Esophagus (tissue), 2 donors: ENCODE measurements at regions not wholly inside any gene's neighbourhood (a gene's known extent, or its start where the extent isn't known, plus 50 kb on each side); places are given as distances from the start of the nearest gene placed in this dataset.

Experiments used
- H3K27ac ChIP-seq, 2 donors: one replicate each; pipeline ENCODE4 v1.5.1; 2013; ENCODE audit warnings: low read depth in 2 of 2, mild to moderate bottlenecking in 2 of 2, inconsistent platforms in 1 of 2, low read length in 1 of 2, moderate library complexity in 1 of 2
- H3K27me3 ChIP-seq, 2 donors: one replicate each; pipeline ENCODE4 v1.6.1; 2013; ENCODE audit warnings: low read length in 2 of 2, control low read depth in 1 of 2, mild to moderate bottlenecking in 1 of 2; ENCODE audit not compliant: insufficient read depth in 2 of 2, control insufficient read depth in 1 of 2
- H3K36me3 ChIP-seq, 2 donors: one replicate each; pipeline ENCODE4 v1.6.1; 2013; ENCODE audit warnings: low read length in 1 of 2; ENCODE audit not compliant: control insufficient read depth in 2 of 2, insufficient read depth in 2 of 2
- H3K4me1 ChIP-seq, 2 donors: one replicate each; pipeline ENCODE4 v1.6.1; 2013; ENCODE audit warnings: low read length in 1 of 2; ENCODE audit not compliant: control insufficient read depth in 2 of 2, insufficient read depth in 2 of 2
- H3K4me3 ChIP-seq, 2 donors: one replicate each; pipeline ENCODE4 v1.5.1; 2013; ENCODE audit warnings: low read length in 2 of 2, mild to moderate bottlenecking in 2 of 2, low read depth in 1 of 2, moderate library complexity in 1 of 2
- H3K9me3 ChIP-seq, 2 donors: one replicate each; pipeline ENCODE4 v1.6.1; 2013; ENCODE audit warnings: mild to moderate bottlenecking in 2 of 2, low read depth in 1 of 2, low read length in 1 of 2, moderate library complexity in 1 of 2; ENCODE audit not compliant: control insufficient read depth in 2 of 2, insufficient read depth in 1 of 2
- WGBS, 2 donors: extraction: QIAGEN DNeasy Blood & Tissue Kit; methylation state at CpG; one replicate each; pipeline ENCODE4 v1.1.7; 2013; 5-methylcytosine and 5-hydroxymethylcytosine counted together
- donor health status: healthy with polysubstance abuse.
- donor health status: Bipolar disorder and iron deficiency.

DNA sequence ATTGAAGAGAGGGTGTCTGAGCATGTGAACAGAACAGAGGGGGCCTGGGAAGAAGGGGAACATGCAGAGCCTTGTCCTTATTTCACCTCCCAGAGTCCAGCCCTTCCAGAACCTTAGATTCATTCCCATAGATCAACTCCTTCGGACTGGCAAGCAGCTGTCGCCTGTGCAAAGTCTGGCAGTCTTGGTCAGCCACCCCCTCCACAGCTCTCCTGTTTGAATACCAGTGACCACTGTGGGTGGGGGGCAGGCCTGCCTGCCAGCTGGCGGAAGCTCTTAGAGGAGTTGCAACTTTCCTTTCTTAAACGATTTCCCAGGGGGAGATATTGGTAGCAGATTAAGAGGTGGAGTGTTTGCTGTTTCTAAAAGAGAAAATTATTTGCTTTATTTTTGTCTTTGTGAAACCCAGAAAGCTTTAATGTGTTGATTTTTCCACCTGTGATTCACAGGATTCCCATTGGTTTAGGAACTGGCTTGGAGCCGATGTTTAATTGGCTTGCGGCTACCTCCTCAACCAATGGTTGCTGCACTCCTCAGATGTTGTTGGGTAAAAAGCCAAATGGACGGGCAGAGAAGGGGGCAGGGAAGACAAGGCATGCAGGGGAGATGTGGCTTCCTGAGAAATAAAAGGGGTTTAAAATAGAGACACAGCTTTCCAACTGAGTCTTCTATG, 62.2 kb upstream of the PRPS1 start:
- Histone ChIP-seq H3K27ac (no peak overlapping the region), H3K4me3 (no peak overlapping the region), H3K27me3 (peaks cover 0 to 4% of the 10 kb centered on the region in 2 donors), H3K36me3 (no peaks in the 10 kb centered on the region), H3K9me3 (no peaks in the 10 kb centered on the region), H3K4me1 (no peaks in the 10 kb centered on the region)
- 48 to 56% methylated on average over 7 of the region's 7 CpGs for WGBS, 2 donors

DNA sequence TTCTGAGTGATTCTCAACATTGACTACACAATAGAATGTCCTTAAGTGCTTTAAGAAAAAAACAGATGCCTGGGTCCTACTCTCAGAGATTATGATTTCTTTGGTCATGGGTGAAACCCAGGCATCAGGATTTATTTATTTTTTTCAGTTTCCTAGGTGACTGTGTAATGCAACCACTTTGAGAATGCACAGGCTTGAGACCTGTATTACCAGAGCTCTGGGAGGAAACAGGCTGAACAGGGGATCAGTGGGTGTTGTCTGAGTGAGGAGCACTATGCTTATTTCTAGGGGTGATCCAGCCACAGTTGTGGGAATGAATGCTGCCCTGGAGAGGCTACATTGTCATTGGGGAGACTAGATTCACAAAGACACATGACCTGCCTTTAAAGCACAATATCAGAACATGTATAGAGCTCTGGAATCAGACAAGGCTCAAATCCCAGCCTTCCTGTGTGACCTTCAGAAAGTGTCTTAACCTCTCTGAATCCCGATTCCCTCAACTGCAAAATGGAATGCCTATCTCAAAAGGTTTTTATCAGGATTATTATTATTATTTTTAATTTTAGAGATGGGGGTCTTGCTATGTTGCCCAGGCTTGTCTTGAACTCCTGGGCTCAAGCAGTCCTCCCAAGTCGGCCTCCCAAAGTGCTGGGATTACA, 61.6 kb upstream of the PRPS1 start:
- Histone ChIP-seq H3K27ac (no peak overlapping the region), H3K27me3 (peaks cover 0 to 4% of the 10 kb centered on the region in 2 donors)
- WGBS, 2 donors = 68 to 84% methylated on average over 2 of the region's 2 CpGs

DNA sequence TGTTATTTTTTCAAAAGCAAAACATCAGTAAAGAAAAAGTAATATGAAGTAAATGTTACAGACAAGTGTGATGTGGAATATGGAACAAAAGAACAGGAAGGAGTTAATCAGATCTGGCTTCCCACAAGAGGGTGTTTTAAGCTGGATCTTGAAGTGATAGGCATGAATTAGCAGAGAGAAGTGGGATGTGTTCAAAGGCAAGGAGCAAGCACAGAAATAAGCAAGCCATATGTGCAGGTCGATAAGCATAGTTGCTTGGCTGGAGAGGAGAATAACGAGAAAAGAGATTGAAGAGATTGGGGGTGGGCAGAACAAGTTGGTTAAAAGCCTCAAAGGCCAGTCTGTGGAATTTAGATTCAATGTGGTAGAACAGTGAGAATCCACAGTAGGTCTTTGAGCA, 60.9 kb upstream of the PRPS1 start:
- Histone ChIP-seq H3K4me3 (no peak overlapping the region), H3K36me3 (no peaks in the 10 kb centered on the region), H3K27me3 (no peaks in the 10 kb centered on the region), H3K27ac (no peak overlapping the region), H3K9me3 (no peaks in the 10 kb centered on the region), H3K4me1 (peaks cover 0 to 4% of the 10 kb centered on the region in 2 donors)
- 52 to 58% methylated on average over 2 of the region's 2 CpGs for WGBS, 2 donors

More for the DNA sequence above, 61.6 kb upstream of the PRPS1 start:
- peaks cover 0 to 4% of the 10 kb centered on the region in 2 donors for H3K4me1 ChIP-seq
- no peaks in the 10 kb centered on the region for H3K9me3 ChIP-seq
- no peak overlapping the region for H3K4me3 ChIP-seq
- no peaks in the 10 kb centered on the region for H3K36me3 ChIP-seq

DNA sequence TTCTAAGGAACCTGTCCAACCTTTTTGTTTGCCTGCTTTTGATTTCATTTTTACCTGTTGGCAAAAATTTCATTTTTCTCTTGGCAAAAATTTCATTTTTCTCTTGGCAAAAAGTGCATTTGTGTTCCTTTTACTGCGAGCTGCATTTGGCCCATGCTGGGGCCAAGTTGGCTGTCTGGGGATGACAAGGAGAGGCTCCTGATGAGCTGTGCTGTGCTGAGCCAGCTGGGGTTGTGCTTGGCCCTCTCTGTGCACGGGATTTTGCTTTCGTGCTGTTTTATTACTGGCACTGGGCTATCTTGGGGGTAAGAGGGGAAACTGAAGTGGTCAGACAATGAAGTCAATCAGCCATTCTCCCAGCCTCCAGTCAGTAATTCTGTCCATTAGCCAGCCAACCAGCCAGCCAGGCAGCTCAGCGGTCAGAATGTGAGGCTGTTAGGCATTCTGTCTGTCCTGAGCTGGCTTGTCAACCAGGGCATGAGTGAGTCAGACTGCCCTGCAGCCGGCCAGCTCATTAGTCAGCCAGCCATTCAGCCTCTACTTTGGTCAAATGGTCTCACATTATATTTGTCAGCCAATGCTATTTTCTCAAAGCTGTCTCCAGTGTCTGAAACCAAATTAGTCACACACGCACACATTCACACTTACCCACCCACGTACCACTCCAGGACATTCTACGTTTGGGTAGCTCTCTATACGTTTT, 56.9 kb upstream of the PRPS1 start:
- 43 to 65% methylated on average over 9 of the region's 9 CpGs for WGBS, 2 donors
- Histone ChIP-seq H3K9me3 (no peaks in the 10 kb centered on the region), H3K36me3 (no peaks in the 10 kb centered on the region), H3K27ac (no peak overlapping the region), H3K4me1 (peaks cover 0 to 4% of the 10 kb centered on the region in 2 donors), H3K4me3 (no peak overlapping the region), H3K27me3 (no peaks in the 10 kb centered on the region)

DNA sequence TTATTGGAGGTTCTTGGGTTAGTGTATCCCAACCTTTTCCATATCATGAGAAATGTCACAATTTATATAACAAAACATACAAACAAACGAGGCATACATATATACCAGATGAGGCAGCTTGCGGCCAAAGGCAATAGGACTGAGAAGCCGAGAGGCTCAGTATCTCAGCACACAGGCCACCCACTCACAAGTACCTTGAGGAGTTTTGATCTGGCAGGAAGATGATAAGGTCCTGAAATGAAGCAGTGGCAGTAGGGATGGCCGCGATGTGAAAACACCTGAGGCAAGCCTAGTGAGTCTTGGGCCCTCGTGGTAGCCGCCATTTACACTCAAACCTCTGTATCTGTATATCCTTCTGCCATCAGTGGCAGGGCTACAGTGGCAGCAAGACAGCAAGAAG, 55.3 kb upstream of the PRPS1 start:
- no peaks in the 10 kb centered on the region for H3K36me3 ChIP-seq
- WGBS, 2 donors = 89 to 95% methylated on average over 7 of the region's 7 CpGs
- H3K27ac ChIP-seq = no peak overlapping the region
- no peak overlapping the region for H3K4me3 ChIP-seq
- H3K9me3 ChIP-seq = no peaks in the 10 kb centered on the region
- peaks cover 0 to 4% of the 10 kb centered on the region in 2 donors for H3K4me1 ChIP-seq
- no peaks in the 10 kb centered on the region for H3K27me3 ChIP-seq

DNA sequence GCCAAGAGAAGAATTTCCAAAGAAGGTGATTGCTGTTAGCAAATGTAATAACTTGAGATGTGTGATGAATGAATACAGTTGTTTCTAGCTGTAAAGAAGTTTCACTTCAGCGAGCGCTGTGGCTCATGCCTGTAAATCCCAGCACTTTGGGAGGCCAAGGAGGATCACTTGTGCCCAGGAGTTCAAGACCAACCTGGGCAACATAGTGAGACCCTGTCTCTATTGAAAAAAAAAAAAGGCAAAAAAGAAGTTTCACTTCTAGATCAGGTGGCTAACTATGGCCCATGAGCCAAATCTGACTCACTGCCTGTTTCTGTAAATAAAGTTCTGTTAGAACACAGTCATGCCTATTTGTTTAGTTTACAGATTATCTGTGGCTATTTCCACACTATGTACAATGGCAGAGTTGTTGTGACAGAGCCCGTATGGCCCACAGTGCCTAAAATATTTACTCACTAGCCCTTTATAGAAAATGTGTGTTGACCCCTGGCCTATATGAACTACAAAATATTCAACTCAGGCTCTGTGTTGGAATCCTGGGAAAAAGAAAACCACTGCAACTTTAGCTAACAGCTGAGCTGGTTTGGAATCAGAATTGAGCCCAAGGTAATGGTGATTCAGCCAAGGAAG, 54.1 kb upstream of the PRPS1 start:
- H3K9me3 ChIP-seq = no peaks in the 10 kb centered on the region

DNA sequence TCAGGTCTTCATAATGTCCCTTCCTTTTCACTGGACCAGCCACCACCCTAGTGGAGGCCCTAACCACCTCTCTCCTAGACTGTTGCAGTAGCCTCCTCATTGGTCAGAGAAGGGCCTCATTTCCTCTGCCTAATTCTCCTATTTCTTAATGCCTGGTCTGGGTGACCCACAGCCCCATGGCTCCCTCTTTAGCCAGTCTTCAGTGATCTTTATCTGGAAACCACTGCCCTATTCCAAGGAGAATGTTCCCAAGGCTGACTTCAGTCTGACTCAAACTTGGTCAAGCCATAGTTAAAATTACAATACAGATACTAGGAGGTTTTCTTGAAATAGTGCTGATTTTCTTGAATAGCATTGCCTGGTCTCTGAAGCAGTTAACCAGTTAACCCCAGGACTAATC, 53.6 kb upstream of the PRPS1 start:
- Histone ChIP-seq H3K27me3 (no peaks in the 10 kb centered on the region), H3K4me1 (peaks cover 0 to 4% of the 10 kb centered on the region in 2 donors), H3K9me3 (no peaks in the 10 kb centered on the region), H3K36me3 (no peaks in the 10 kb centered on the region), H3K27ac (no peak overlapping the region), H3K4me3 (no peak overlapping the region)

More for the DNA sequence above, 54.1 kb upstream of the PRPS1 start:
- H3K27ac ChIP-seq = no peak overlapping the region
- no peak overlapping the region for H3K4me3 ChIP-seq
- 81% methylated on average over 3 of the region's 3 CpGs for WGBS, 2 donors
- no peaks in the 10 kb centered on the region for H3K27me3 ChIP-seq
- peaks cover 0 to 4% of the 10 kb centered on the region in 2 donors for H3K4me1 ChIP-seq
- no peaks in the 10 kb centered on the region for H3K36me3 ChIP-seq

DNA sequence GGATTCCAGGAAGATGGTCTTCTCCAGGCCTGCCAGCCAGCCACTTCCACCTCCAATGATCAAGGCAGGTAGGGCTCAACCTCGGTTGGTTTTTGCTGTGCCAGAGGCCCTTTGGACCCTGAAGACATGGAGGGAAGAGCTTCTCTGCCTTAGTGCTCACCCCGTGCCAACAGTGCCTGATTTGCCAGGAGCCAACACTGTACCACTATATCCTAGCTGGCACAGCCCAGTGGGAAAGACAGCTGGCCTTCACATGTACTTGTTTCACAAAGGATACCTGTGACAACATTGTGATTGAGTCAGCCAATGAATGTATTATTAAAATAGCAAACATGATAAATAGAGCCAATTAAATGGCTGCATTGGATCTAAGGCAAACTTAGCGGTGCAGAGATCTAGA, 51.9 kb upstream of the PRPS1 start:
- Histone ChIP-seq H3K9me3 (no peaks in the 10 kb centered on the region), H3K27me3 (no peaks in the 10 kb centered on the region), H3K27ac (no peak overlapping the region), H3K36me3 (no peaks in the 10 kb centered on the region), H3K4me1 (peaks cover 0 to 3% of the 10 kb centered on the region in 2 donors), H3K4me3 (no peak overlapping the region)
- 78% methylated on average over 3 of the region's 3 CpGs for WGBS, 2 donors

DNA sequence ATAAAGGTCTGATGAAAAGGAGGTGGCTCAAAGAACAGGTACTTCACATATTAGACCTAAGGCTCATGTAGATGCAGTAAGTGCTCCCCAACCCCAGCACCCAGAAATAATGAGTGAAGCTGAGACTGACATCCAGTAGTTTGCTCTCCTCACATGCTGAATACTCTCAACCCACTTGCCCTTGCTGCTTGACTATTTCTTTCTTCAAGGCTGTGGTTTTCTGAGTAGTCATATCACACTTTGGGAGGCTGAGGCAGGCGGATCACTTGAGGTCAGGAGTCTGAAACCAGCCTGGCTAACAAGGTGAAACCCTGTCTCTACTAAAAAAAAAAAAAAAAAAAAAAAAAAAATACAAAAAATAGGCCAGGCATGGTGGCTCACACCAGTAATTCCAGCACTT, 51.5 kb upstream of the PRPS1 start:
- Histone ChIP-seq H3K27me3 (no peaks in the 10 kb centered on the region), H3K36me3 (no peaks in the 10 kb centered on the region), H3K4me3 (no peak overlapping the region), H3K27ac (no peak overlapping the region), H3K4me1 (no peaks in the 10 kb centered on the region), H3K9me3 (no peaks in the 10 kb centered on the region)
- 81 to 93% methylated on average over 1 of the region's 1 CpG for WGBS, 2 donors
